ENCODE measurements at regions not wholly inside any gene's neighbourhood (a gene's known extent, or its start where the extent isn't known, plus 50 kb on each side); places are given as distances from the start of the nearest gene placed in this dataset.

DNA sequence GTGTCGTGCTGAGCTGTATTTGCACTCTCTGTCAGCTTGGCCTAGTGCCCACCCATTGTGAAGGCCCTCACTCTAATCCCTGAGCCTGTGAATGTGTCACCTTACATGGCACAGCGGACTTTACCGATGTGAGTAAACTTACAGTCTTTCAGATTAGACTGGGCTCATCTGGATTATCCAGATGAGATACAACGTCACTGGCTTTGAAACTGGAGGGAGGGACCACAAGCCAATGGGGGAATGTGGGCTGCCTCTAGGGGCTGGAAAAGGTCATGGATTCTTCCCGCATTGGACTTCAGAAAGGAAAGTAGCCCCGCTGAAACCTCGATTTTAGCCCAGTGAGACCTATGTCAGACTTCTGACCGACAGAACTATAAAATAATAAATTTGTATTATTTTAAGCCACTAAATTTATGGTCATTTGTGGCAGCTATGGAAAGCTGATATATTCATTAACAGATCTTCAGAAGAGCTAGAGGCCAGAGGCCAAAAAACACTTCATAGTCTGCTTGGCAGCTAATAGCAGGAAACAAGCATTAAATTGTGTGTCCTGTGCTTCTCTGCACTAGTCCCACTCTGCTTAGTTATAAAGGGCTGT, 139.0 kb upstream of the GAS1 start:
- FAIRE-seq, result no peak

- no peak for FAIRE-seq
Measured at GRCh38 chr9:87087197-87087596, 139.9 kb upstream of the GAS1 start.

DNA sequence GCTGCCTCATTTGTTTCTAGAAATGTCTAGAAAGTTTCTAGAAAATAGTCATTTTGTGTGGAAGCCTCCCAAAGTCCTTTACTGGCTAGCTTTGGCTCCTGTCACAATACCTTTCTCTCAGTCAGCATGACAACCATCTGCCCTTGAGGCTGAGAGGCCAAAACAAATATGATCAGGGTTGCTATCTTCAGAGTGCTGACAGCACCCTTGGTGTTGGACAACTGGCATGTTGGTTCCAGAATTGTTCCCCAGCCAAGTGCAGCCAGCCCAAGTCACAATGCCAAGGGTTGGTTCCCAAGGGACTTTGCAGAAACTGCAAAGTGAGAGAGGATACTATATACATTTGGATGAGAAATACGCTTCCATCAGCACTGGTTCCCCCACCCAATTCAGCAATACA, 140.9 kb upstream of the GAS1 start:
- FAIRE-seq, result no peak

- FAIRE-seq, result no peak
Measured at GRCh38 chr9:87088621-87089365, 141.5 kb upstream of the GAS1 start.

- no peak for FAIRE-seq
Measured at GRCh38 chr9:87089506-87089905, 142.2 kb upstream of the GAS1 start.

DNA sequence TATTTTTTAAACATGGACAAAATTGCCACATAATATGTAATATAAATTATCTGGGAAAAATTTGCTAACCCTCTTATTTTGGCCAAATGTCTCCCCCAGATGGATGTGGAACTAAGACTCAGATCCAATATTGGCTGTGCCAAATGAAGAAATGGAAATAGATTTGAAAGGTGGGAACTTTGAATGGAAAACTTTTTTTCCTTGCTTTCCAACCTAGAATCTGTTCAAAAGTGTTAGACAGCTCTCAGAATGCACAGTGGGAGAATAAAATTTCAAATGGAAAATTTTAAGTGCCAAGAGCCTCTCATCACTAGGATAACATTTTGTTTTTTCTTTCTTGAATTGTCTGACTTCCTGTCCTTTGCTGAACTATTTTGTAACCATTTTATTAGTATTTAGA, 142.6 kb upstream of the GAS1 start:
- no peak for FAIRE-seq

DNA sequence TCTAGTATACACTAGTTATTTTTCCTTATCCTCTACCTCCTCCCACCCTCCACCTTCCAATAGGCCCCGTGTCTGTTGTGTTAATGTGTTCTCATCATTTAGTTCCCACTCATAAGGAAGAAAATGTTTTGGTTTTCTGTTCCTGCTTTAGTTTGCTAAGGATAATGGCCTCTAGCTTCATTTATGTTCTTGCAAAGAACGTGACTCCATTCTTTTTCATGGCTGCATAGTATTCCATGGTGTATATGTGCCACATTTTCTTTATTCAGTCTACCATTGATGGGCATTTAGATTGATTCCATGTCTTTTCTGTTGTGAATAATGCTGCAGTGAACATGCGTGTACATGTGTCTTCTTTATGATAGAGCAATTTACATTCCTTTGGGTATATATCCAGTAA, 146.5 kb upstream of the GAS1 start:
- FAIRE-seq, result no peak

DNA sequence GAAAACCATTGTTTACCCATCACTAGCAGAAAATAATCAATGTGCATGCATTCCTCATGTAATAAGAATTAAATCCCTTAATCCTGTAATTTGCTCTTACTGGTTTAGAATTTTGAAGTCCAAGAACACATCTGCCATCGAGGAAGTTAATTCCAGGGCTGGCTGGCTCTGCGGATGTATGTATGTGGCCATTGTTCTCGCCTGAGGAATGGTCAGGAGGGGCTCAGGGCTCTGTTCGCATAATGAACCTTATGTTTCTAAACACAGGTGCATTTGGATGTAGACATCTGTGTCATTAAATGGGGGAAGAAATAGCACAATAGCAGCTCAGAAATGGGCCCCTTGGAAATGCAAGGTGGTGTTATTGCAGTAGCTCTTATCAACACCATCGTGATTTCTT, 148.6 kb upstream of the GAS1 start:
- FAIRE-seq, result no peak

- no peak for FAIRE-seq
Measured at GRCh38 chr9:87096506-87096905, 149.2 kb upstream of the GAS1 start.

DNA sequence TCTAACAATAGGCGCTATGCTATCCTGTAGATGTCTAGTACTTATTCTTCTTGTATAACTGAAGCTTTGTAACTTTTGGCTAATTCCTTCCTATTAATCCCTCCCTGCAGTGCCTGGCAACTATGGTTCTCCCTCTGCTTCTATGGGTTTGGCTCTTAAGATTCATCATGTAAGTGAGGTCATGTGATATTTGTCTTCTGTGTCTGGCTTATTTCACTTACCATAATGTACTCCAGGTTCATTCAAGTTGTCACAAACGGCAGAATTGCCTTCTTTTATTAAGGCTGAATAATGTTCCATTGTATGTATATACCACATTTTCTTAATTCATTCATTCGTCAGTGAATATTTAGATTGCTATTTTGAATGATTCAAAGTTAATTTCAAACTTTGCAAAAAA, 149.9 kb upstream of the GAS1 start:
- FAIRE-seq, result no peak

- FAIRE-seq, result no peak
Measured at GRCh38 chr9:87099407-87099806, 152.1 kb upstream of the GAS1 start.

- FAIRE-seq, result no peak
Measured at GRCh38 chr9:87100001-87100400, 152.7 kb upstream of the GAS1 start.

DNA sequence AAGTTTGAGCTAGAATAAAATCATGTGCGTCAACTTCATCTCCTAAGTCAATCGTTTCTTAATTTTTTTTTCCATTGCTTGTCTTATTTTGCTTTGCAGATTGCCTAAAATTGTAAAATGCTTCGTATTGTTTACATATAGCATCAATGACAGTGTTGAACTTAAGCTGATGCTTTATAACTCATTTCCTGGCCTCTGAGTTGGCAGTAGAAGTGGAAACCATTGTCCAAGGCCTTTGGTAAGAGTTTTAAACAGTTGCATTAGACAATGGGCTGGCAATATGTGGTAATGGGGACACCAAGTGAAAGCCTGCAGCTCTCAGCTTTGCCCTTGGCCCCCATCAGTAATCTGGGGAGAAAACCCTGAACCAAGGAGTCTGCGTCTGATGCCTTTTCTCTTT, 154.8 kb upstream of the GAS1 start:
- no peak for FAIRE-seq

DNA sequence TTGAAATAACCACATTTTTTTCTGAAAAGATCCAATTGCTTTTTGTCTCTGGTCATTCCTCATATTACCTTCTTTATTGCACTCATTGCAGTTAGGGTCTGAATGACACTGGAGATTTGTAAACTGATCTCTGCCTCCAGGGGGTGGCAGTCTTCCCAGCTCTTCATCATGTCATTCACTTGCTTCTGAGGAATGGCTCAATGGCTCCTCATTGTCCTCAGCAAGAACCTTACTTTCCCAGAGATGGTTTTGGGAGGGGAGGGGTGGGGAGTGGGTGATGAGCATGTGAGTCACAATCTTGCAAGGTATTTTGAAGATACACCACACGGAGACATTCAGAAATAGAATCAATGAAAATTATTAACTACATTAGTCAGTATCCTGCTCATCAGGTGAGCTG, 159.8 kb upstream of the GAS1 start:
- no peak for FAIRE-seq

- no peak for FAIRE-seq
Measured at GRCh38 chr9:87108661-87109060, 161.4 kb upstream of the GAS1 start.

- FAIRE-seq, result no peak
Measured at GRCh38 chr9:87109231-87109631, 161.9 kb upstream of the GAS1 start.

GRCh38 chr9:87109851-87110250, 162.5 kb upstream of the GAS1 start:
- FAIRE-seq, result no peak

DNA sequence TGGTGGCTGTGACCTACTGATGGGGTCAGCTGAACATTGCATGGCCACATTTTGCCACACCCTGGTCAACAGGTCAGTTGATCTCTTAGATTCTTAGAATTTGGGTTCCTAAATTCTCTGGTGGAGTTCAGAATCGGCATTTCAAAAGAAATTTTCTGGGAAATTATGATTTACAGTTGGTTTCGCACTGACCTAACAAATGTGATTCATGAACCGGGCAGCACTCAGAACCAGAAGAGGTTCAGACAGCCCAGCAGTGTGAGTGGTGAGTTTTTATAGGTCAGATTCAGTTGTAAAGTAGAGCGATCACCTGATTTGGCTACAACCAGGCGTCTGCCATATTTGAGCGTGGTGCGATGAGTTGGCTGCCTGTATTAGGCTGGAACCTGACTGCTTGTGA, 163.7 kb upstream of the GAS1 start:
- FAIRE-seq, result no peak

DNA sequence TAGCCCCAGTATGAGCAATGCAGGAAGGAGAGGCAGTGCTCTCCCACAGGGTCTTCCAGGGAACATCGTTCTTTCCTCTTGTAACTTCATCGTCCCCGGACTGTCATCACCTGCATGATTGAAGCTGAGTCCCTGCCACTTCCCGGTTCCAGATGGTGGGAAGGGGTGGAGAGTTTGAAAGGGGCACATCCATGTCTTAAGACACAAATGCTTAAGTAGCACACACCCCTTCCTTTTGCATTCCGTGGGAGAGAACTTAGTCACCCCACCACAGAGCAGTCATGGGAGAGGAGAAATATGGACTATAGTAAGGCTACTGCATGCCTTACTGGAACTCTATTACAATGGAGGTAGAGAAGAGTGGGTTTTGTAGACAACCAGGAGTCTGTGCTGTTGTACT, 165.3 kb upstream of the GAS1 start:
- no peak for FAIRE-seq

DNA sequence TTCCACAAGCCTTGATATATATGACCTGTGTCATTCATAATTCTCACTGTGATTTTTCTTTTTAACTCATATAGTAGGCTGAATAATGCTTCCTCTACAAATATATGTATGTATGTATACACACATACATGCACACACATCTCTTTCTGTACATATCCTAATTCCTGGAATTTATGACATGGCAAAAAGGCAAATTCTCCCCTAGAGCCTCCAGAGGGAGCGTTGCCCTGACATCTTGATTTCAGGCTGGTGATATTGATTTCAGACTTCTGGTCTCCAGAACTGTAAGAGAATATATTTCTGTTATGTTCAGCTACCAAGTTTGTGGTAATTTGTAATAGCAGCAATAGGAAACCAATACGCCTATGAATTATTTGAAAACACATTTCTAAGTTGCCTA, 166.6 kb upstream of the GAS1 start:
- FAIRE-seq, result no peak

DNA sequence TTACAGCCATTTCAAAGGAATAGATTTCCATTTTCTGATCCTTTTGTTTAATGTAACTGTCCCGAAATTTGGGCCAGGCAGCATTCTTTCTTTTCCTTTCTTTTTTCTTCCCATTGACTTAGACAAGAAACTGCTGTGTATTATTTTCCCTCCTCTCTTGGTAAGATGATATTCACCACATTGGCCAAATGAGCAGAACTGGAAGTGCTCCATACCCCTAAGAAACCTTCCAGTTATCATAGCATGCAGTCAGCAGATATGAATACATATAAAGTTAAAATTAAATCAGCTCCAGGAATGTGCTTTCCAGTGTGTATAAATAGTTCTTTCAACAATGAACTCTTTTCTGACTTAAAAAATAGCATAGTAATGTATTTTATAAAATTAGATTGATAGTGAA, 168.5 kb upstream of the GAS1 start:
- no peak for FAIRE-seq

DNA sequence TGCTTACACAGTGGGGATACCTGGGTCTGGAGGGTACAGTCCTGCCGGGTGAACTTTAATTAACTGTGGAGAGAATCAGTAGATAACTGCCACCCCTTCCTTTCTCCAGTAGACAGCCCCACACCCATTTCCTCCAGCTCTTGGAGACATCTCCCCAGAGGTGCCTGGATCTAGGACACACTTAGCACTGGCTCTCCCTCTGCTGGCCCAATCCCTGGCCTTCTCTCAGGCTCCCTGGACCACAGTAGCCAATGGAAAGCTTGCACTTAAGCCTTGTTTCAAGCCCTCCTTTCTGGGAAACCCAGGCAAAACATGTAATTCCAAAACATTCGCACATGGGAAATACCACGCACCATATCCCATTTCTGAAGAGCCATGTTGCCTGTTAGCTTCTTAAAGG, 169.2 kb upstream of the GAS1 start:
- no peak for FAIRE-seq

DNA sequence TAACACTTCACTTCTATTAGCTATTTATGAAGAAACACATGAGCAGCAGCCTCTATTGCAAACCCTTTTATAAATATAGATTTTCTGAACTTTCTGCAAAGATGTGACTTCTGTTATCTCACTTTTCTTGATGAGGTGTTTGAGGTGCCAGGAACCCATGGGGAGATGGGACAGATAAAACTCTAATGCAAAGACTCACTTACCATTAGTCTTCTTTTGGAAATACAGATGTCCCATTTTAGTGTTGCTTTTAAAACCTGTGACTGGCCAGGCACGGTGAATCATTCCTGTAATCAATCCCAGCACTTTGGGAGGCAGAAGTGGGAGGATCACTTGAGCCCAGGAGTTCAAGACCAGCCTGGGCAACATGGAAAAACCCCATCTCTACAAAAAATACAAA, 171.3 kb upstream of the GAS1 start:
- no peak for FAIRE-seq

DNA sequence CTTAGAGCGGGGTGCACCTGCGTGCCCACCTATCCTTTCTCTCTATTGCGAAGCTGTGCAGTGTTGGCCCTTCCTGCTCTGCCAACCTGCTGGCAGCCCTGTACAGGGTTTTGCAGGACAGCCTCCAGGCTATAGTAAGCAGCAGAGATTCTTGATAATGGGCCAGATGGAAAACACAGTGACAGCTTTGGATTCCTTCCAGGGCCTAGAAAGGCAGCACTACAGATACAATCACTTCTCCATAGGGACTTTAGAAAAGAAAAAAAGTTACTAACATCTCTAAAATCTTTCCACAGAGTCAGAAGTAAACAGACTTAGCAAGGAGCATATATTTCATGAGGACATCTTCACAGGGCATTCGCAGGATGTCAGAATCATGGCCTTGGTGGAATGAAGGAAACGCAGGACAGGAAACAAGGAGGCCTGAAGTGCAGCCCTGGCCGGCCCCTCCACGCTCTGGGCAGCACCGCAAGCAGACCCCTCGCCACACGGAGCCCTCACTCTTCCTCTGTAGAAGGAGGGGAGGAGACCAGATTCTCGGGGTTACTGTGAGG, 172.1 kb upstream of the GAS1 start:
- FAIRE-seq, result no peak

GRCh38 chr9:87120610-87121009, 173.3 kb upstream of the GAS1 start:
- FAIRE-seq, result no peak

Measured in A204.1 (cell line).